Loucy (cell line): ENCODE measurements at regions not wholly inside any gene's neighbourhood (a gene's known extent, or its start where the extent isn't known, plus 50 kb on each side); places are given as distances from the start of the nearest gene placed in this dataset.

Source experiments
- CTCF ChIP-seq: fragments of 200-600 bp; sonication (generic); conservative IDR thresholded peaks from 2 replicates; pipeline ENCODE4 v1.5.1; 2014; ENCODE audit warnings: mild to moderate bottlenecking, antibody characterized with exemption, low read length
- EZH2phosphoT487 ChIP-seq: fragments of 200-600 bp; IDR thresholded peaks from 2 replicates; pipeline ENCODE4 v1.6.1; 2018; ENCODE audit warnings: antibody characterized with exemption, mild to moderate bottlenecking, moderate library complexity, borderline replicate concordance

DNA sequence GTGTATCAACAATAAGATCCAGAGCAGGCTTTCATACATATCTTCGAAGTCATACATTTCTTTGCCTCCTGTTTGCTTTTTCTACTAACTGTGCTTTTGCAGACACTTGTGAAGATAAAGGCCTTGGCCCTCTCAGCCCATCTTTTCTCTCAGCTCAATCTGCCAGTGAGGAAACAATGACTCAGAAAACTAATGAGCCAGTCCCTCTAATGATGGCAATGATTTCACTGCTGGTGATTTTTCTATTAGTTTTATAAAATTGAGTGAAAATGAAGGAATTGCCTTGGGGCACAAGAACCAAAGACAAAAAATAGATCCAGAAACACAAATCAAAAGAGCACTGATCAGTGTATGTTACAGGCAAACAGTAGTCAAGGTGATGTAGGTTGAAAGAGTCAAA lies 167.7 kb upstream of the PPP2R2B start:
- TF ChIP-seq CTCF (no peak), EZH2phosphoT487 (no peak)
